Chondrocyte (in vitro differentiated cells): ENCODE measurements at regions not wholly inside any gene's neighbourhood (a gene's known extent, or its start where the extent isn't known, plus 50 kb on each side); places are given as distances from the start of the nearest gene placed in this dataset.
"Not testable (repeated sequence)": the region's sequence is repeated elsewhere in the genome, so short reads cannot be mapped to it uniquely, and the experiment has no call there.

Experiments used
- DNase-seq: peaks from one replicate; pipeline ENCODE4 v3.0.0; 2021; ENCODE audit warnings: mixed read lengths, low spot score
- H3K27ac Mint-ChIP-seq: one replicate; pipeline ENCODE4 v1.8.0; 2021; ENCODE audit warnings: mild to moderate bottlenecking, moderate library complexity, mixed read lengths; ENCODE audit not compliant: unreplicated experiment
- H3K27me3 Mint-ChIP-seq: 2 replicates; pipeline ENCODE4 v1.8.0; 2021; ENCODE audit warnings: low read depth, mixed read lengths
- H3K36me3 Mint-ChIP-seq: 2 replicates; pipeline ENCODE4 v1.8.0; 2021; ENCODE audit warnings: low read depth, mixed read lengths
- H3K4me1 Mint-ChIP-seq: 2 replicates; pipeline ENCODE4 v1.8.0; 2021; ENCODE audit warnings: low read depth, mild to moderate bottlenecking, mixed read lengths
- H3K4me3 Mint-ChIP-seq: one replicate; pipeline ENCODE4 v1.8.0; 2021; ENCODE audit warnings: mild to moderate bottlenecking, moderate library complexity, mixed read lengths; ENCODE audit not compliant: unreplicated experiment
- H3K9me3 Mint-ChIP-seq: 2 replicates; pipeline ENCODE4 v1.8.0; 2021; ENCODE audit warnings: low read depth, mixed read lengths
- TF ChIP-seq, protein P1 (sequence below): fragments of 200-600 bp; sonication (generic); IDR thresholded peaks from 2 replicates; pipeline ENCODE4 v1.5.0; 2021; ENCODE audit warnings: antibody characterized with exemption, mild to moderate bottlenecking, moderate library complexity

DNA sequence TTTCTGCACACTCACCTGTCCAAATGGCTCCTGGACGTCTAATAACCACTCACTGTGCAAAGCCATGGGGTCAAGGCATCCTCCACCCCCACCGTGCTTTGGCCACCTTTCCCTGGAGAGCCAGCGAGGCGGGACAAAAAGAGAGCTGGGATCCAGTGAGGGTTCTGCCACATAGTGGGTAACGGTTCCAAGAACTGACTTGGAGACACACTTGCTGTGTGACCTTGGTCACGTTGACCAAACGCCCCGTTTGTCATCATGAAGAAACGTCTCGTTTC lies 287.2 kb downstream of the TFAP2C start:
- no peaks in the 10 kb centered on the region for H3K9me3 Mint-ChIP-seq
- H3K27me3 Mint-ChIP-seq, result peaks cover 1% of the 10 kb centered on the region

GRCh38 chr20:56920041-56920440 lies 290.9 kb downstream of the TFAP2C start:
- not testable (repeated sequence) for H3K27me3 Mint-ChIP-seq, H3K4me3 Mint-ChIP-seq, H3K9me3 Mint-ChIP-seq, H3K36me3 Mint-ChIP-seq, DNase-seq, H3K4me1 Mint-ChIP-seq, H3K27ac Mint-ChIP-seq

More for the DNA sequence above, 287.2 kb downstream of the TFAP2C start:
- DNase-seq, result no peak
- H3K4me3 Mint-ChIP-seq, result no peak overlapping the region
- H3K27ac Mint-ChIP-seq, result no peak overlapping the region
- H3K4me1 Mint-ChIP-seq, result no peaks in the 10 kb centered on the region
- no peaks in the 10 kb centered on the region for H3K36me3 Mint-ChIP-seq
- TF ChIP-seq, protein P1, sequence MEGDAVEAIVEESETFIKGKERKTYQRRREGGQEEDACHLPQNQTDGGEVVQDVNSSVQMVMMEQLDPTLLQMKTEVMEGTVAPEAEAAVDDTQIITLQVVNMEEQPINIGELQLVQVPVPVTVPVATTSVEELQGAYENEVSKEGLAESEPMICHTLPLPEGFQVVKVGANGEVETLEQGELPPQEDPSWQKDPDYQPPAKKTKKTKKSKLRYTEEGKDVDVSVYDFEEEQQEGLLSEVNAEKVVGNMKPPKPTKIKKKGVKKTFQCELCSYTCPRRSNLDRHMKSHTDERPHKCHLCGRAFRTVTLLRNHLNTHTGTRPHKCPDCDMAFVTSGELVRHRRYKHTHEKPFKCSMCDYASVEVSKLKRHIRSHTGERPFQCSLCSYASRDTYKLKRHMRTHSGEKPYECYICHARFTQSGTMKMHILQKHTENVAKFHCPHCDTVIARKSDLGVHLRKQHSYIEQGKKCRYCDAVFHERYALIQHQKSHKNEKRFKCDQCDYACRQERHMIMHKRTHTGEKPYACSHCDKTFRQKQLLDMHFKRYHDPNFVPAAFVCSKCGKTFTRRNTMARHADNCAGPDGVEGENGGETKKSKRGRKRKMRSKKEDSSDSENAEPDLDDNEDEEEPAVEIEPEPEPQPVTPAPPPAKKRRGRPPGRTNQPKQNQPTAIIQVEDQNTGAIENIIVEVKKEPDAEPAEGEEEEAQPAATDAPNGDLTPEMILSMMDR, result no peak

- Mint-ChIP-seq H3K9me3 (no peaks in the 10 kb centered on the region), H3K4me3 (no peak overlapping the region), H3K27me3 (peaks cover 25% of the 10 kb centered on the region), H3K4me1 (peaks cover 14% of the 10 kb centered on the region), H3K27ac (no peak overlapping the region), H3K36me3 (no peaks in the 10 kb centered on the region)
- TF ChIP-seq, protein P1, result no peak
- no peak for DNase-seq
Measured at GRCh38 chr20:56922497-56922896, 293.4 kb downstream of the TFAP2C start.

DNA sequence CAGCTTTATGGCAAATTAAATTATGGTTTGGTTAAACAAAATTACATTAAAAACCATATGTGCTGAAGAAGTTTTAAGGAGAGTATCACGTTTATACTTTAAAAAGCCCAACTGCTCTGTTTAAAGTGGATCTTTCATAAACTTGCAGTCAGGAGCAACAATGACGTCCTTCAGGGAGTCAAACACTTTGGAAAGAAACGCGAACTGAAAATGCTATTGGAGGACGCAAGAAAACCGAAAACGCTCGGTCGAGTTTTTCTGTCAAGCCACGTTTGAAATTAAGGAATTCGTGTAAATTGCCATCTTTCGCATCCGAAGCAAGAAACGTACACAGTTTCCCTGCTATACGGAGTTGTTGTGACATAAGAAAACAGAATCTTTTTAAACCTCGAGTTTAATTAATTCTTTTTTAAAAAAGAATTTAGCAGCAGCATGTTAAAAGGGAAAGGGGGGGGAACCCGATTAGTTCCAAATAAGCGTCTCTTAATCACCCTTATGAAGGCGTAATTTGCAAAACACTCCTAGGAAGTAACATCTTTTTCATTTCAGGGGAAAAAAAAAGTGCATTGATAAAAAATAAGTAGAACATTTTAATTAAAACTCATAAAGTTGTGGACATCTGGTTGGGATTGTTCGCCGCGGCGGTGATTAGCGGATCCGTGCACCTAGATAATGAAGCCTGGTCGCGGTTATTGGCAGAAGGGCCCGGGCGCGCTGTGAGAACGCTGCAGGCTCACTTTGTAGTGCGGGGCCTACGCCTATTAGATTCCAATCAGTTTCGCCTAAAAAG lies 295.4 kb downstream of the TFAP2C start:
- H3K36me3 Mint-ChIP-seq, result no peaks in the 10 kb centered on the region
- H3K27me3 Mint-ChIP-seq, result peaks cover 33% of the 10 kb centered on the region
- H3K27ac Mint-ChIP-seq, result no peak overlapping the region
- peaks cover 14% of the 10 kb centered on the region for H3K4me1 Mint-ChIP-seq
- H3K4me3 Mint-ChIP-seq, result peak overlapping the region; percentile 71
- TF ChIP-seq, protein P1, result no peak
- no peak for DNase-seq
- H3K9me3 Mint-ChIP-seq, result no peaks in the 10 kb centered on the region

DNA sequence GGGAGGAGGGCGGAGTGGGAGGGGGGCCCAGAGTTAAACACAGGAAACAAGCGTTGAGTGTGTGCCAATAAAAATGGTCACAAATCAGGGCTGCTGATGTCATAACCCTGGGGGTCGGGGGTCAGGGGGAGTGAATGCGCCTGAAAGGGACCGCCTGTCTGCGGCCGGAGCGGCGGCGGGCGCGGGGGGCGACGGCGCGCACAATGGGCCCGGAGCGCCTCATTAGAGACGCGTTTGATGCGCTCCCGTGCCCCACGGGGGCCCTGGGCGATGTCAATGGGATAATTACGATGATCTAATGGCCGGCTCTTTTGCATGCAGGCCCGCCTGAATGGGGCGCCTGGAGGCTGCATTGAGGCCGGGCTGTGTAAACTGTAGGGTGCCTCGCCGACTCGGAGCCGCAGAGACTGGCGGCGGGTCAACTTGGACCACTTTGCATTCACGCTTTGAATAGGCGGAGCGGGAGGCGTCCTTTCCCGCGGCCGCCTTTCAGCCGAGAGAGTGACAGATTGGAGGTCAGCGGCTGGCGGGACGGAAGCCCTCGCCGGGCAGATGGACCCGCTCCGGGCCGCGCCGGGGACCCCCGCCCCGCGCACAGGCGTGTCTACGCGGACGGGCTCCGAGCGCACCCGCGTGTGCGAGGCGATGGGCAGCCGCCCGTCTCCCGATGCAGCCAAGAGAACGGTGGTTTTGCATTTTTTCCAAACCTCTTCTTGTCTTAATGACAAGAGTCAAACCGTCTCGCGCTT lies 296.1 kb downstream of the TFAP2C start:
- no peaks in the 10 kb centered on the region for H3K36me3 Mint-ChIP-seq
- peaks cover 38% of the 10 kb centered on the region for H3K27me3 Mint-ChIP-seq
- no peak for DNase-seq
- no peaks in the 10 kb centered on the region for H3K9me3 Mint-ChIP-seq
- peaks cover 14% of the 10 kb centered on the region for H3K4me1 Mint-ChIP-seq
- TF ChIP-seq, protein P1, result peak; percentile 14
- H3K4me3 Mint-ChIP-seq, result peak overlapping the region; percentile 71
- H3K27ac Mint-ChIP-seq, result no peak overlapping the region
